Adrenal gland (tissue), 5 donors: ENCODE measurements at regions not wholly inside any gene's neighbourhood (a gene's known extent, or its start where the extent isn't known, plus 50 kb on each side); places are given as distances from the start of the nearest gene placed in this dataset.

Experiments used
- CTCF ChIP-seq, 6 experiments: fragments of 450-650 bp in 4 of 6; fragments of 200-600 bp in 2 of 6; sonication (generic) in 1 of 6; IDR thresholded peaks; 1 replicate in 5 of 6; 2 replicates in 1 of 6; pipeline versions ENCODE4 v1.5.1 to v1.8.0; 2016 to 2021; ENCODE audit warnings: antibody characterized with exemption in 6 of 6, mild to moderate bottlenecking in 2 of 6, moderate library complexity in 1 of 6
- POLR2A ChIP-seq, 2 donors: fragments of 450-650 bp; IDR thresholded peaks; one replicate each; pipeline ENCODE4 v1.6.1; 2017; ENCODE audit warnings: antibody characterized with exemption in 2 of 2, mild to moderate bottlenecking in 2 of 2, moderate library complexity in 1 of 2
- donor health status: DM: no; HTN: no; CAD: no.

- TF ChIP-seq CTCF (IDR thresholded peaks at IDR 0.05) = no peak
- no peak for TF ChIP-seq POLR2A (IDR thresholded peaks at IDR 0.05)
Observed at GRCh38 chr4:124306352-124306751, 406.2 kb downstream of the ANKRD50 start.
